ENCODE measurements at regions not wholly inside any gene's neighbourhood (a gene's known extent, or its start where the extent isn't known, plus 50 kb on each side); places are given as distances from the start of the nearest gene placed in this dataset.
"Not testable (repeated sequence)": the region's sequence is repeated elsewhere in the genome, so short reads cannot be mapped to it uniquely, and the experiment has no call there.

DNA sequence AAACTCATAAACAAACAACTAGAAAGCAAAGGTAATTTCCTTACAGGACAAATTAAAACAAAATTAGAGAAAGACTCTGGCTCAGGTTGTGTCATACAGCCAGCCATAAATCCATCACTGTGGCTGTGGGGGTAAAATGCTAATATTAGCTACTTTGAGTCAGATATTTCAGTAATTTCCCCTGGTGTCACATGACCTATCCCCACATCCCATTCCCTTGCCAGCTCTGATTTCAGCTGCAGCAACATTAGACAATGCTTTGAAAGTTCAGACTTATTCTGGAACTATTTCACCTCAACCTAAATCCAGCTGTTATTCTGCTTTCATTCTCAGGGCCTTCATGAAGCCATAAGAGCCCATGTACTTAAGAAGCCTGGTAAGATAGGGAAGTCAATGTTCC, 55.3 kb downstream of the RPL10L start:
- no peak overlapping the region for H3K4me3 ChIP-seq (ENCODE audit: low read length)
- TF ChIP-seq, protein P1, sequence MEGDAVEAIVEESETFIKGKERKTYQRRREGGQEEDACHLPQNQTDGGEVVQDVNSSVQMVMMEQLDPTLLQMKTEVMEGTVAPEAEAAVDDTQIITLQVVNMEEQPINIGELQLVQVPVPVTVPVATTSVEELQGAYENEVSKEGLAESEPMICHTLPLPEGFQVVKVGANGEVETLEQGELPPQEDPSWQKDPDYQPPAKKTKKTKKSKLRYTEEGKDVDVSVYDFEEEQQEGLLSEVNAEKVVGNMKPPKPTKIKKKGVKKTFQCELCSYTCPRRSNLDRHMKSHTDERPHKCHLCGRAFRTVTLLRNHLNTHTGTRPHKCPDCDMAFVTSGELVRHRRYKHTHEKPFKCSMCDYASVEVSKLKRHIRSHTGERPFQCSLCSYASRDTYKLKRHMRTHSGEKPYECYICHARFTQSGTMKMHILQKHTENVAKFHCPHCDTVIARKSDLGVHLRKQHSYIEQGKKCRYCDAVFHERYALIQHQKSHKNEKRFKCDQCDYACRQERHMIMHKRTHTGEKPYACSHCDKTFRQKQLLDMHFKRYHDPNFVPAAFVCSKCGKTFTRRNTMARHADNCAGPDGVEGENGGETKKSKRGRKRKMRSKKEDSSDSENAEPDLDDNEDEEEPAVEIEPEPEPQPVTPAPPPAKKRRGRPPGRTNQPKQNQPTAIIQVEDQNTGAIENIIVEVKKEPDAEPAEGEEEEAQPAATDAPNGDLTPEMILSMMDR (conservative IDR thresholded peaks at IDR 0.05; ENCODE audit: low read length) = no peak
- no peak for DNase-seq (ENCODE audit: low read depth)

DNA sequence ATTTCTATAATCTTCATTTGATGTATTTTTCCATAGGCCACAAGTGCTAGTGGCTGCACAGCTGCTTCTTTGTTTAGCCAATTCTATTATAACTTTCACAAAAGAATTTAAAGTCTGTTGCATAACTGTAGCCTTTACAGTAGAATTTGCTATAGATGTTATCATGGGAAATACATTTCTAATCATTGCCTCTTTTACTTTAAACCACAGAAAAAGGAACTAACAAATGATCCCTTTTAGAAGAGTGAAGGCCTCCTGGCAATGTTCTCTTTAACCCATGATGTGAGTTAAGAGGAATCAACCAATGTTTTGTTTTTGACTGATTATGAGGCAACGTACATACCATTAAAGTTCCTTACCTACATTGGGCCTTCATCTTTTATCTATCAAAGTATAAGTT, 68.8 kb downstream of the RPL10L start:
- TF ChIP-seq, protein P1 (conservative IDR thresholded peaks at IDR 0.05; ENCODE audit: low read length) = no peak
- H3K4me3 ChIP-seq (ENCODE audit: low read length) = no peak overlapping the region
- no peak for DNase-seq (ENCODE audit: low read depth)

DNA sequence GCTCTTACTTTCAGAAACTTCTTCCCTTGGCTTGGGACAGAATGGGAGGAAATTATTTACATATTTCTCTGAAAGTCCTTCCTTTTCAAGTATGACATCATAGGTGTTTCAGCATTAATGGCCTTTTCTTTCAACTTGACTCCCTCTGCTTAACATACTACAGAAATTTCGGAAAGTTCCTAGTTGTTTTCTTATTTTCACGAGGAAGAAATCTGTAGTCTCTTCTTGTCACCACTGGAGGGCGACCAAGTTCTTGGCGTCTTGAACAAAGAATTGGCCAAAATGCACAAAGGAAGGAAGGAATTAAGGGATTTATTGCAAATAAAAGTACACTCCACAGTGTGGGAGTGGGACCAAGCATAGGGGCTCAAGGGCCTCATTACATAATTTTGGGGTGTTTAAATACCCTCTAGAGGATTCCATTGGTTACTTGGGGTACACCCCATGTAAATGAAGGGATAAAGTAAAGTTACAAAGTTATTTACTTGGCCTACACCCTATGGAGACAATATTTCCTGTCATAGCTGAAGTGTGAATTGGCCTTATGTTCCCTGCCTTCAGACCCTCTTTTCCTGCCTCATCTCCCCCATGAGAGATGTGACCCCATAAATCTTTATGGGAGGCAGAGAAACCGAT, 70.4 kb downstream of the RPL10L start:
- DNase-seq (ENCODE audit: low read depth) = no peak
- no peak overlapping the region for H3K4me3 ChIP-seq (ENCODE audit: low read length)
- TF ChIP-seq, protein P1 (conservative IDR thresholded peaks at IDR 0.05; ENCODE audit: low read length) = no peak; the same call in 1 of the 2 replicates

GRCh38 chr14:46574978-46575375, 76.6 kb downstream of the RPL10L start:
- H3K4me3 ChIP-seq (ENCODE audit: low read length) = no peak overlapping the region
- TF ChIP-seq, protein P1 (conservative IDR thresholded peaks at IDR 0.05; ENCODE audit: low read length) = no peak
- no peak for DNase-seq (ENCODE audit: low read depth)

DNA sequence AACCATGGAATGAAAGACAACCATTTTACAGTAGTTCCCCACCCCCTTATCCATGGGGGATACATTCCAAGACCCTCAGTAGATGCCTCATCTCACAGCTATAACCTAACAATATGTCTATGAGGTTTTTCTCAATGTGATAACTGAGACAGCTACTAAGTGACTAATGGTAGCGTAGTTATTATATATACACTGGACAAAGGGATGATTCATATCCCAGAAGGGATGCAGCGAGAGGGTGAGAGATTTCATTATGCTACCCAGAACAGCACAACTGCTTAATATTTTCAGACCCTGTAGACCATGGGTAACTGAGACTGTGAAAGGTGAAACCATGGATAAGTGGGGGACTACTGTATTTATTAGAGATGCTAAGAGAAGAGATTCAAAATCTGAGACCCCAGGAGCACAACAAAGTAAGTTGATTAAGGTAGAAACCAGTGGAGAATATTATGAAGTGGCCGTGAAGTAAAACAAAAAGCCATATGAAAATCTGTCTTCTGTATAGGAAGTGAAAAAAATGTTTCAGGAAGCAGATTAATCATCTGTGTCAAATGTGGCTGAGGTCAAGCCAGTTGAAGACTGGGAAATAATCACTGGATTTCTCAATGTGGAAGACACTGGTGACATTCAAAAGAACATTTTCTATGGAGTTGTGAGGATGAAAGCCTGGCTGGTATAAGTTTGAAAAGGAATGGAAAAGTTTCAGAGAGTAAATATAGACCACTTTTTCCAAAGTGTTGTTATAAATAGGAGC, 77.2 kb downstream of the RPL10L start:
- no peak for DNase-seq (ENCODE audit: low read depth)
- TF ChIP-seq, protein P1 (conservative IDR thresholded peaks at IDR 0.05; ENCODE audit: low read length) = no peak

DNA sequence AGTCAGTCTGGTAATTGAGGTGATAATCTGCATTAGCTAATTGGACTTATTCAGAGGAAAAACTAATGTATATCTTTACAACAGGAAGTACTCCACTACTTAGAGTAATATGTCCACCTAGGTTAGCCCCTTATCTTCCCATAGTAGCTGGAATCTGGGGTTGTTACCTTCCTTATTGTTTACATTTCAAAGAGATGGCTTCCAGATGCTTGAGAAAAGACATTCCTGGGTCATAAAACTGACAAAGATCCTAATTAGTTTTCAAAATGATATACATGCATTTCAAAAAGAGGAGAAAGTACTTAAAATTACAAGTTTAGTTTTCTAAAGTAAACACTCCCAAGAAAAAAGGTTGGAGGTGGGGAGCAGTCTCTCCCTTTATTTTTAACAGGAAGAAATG, 78.1 kb downstream of the RPL10L start:
- DNase-seq (ENCODE audit: low read depth) = no peak
- H3K4me3 ChIP-seq (ENCODE audit: low read length) = no peak overlapping the region
- TF ChIP-seq, protein P1 (conservative IDR thresholded peaks at IDR 0.05; ENCODE audit: low read length) = no peak

More for the DNA sequence above, 77.2 kb downstream of the RPL10L start:
- H3K4me3 ChIP-seq (ENCODE audit: low read length) = no peak overlapping the region

GRCh38 chr14:46571970-46572369, 79.6 kb downstream of the RPL10L start:
- TF ChIP-seq, protein P1 (conservative IDR thresholded peaks at IDR 0.05; ENCODE audit: low read length) = no peak
- no peak overlapping the region for H3K4me3 ChIP-seq (ENCODE audit: low read length)
- DNase-seq (ENCODE audit: low read depth) = no peak

DNA sequence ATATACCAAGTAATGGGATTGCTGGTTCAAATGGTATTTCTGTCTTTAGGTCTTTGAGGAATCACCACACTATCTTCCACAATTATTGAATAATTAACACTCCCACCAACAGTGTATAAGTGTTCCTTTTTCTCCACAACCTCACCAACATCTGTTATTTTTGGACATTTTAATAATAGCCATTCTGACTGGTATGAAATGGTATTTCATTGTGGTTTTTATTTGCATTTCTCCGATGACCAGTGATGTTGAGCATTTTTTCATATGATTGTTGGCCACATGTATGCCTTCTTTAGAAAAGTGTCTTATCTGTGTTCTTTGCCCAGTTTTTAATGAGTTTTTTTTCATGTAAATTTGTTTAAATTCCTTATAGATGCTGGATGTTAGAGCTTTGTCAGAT, 83.4 kb downstream of the RPL10L start:
- DNase-seq (ENCODE audit: low read depth) = not testable (repeated sequence)

More for the DNA sequence above, 83.4 kb downstream of the RPL10L start:
- H3K4me3 ChIP-seq (ENCODE audit: low read length) = not testable (repeated sequence)

Measured in AG10803 (cell line).